Right lobe of liver (tissue), 6 donors: ENCODE measurements at regions not wholly inside any gene's neighbourhood (a gene's known extent, or its start where the extent isn't known, plus 50 kb on each side); places are given as distances from the start of the nearest gene placed in this dataset.
"Not testable (repeated sequence)": the region's sequence is repeated elsewhere in the genome, so short reads cannot be mapped to it uniquely, and the experiment has no call there.

Source experiments
- ATAC-seq, 4 donors: fragments of 200-7000 bp; cut with Tn5 transposase; one replicate each; pipeline ENCODE4 v1.9.1; 2020; ENCODE audit warnings: mild to moderate bottlenecking in 4 of 4, moderate library complexity in 4 of 4
- DNase-seq, 3 donors: peaks; one replicate each; pipeline ENCODE4 v3.0.0-alpha.2; 2020
- H3K27ac ChIP-seq, 3 donors: fragments of 200-600 bp; one replicate each; pipeline ENCODE4 v1.8.0; 2022
- H3K27me3 ChIP-seq, 2 donors: fragments of 200-600 bp; one replicate each; pipeline ENCODE4 v1.8.0; 2022
- H3K36me3 ChIP-seq, 4 donors: fragments of 200-600 bp; sonication (generic) in 1 of 4; one replicate each; pipeline versions ENCODE4 v1.5.1 to v1.8.0; 2017 to 2022; ENCODE audit warnings: control low read depth in 1 of 4
- H3K4me1 ChIP-seq, 4 donors: fragments of 200-600 bp; sonication (generic) in 1 of 4; one replicate each; pipeline versions ENCODE4 v1.5.1 to v1.8.0; 2017 to 2022; ENCODE audit warnings: control low read depth in 1 of 4
- H3K4me3 ChIP-seq, 3 donors: fragments of 200-600 bp; one replicate each; pipeline ENCODE4 v1.8.0; 2022
- H3K9me3 ChIP-seq, 4 donors: fragments of 200-600 bp; sonication (generic) in 1 of 4; one replicate each; pipeline versions ENCODE4 v1.5.1 to v1.8.0; 2017 to 2022; ENCODE audit warnings: control low read depth in 1 of 4
- POLR2A ChIP-seq: fragments of 450-650 bp; IDR thresholded peaks from one replicate; pipeline ENCODE4 v1.6.1; 2017; ENCODE audit warnings: antibody characterized with exemption, mild to moderate bottlenecking
- WGBS: methylation state at CpG from one replicate; pipeline ENCODE4 v1.1.6; 2018; ENCODE audit warnings: low coverage, low lambda C conversion rate; ENCODE audit not compliant: insufficient coverage; ENCODE audit errors: missing lambda C conversion rate; 5-methylcytosine and 5-hydroxymethylcytosine counted together
- intact Hi-C, 2 donors: fragments of 100-400 bp; cut with DNase I; formaldehyde crosslinking; loops; one replicate each; pipeline versions ENCODE4 v1.11.2 to v1.14.1; 2022
- TF ChIP-seq, protein P1 (sequence below), 4 donors: fragments of 200-600 bp in 3 of 4; fragments of 450-650 bp in 1 of 4; IDR thresholded peaks; one replicate each; pipeline versions ENCODE4 v1.5.1 to v1.8.0; 2016 to 2022; ENCODE audit warnings: antibody characterized with exemption in 4 of 4, mild to moderate bottlenecking in 2 of 4
- donor health status: DM: no; HTN: yes; CAD: no.
- donor health status: DM: no; HTN: no; CAD: no.
- donor health status: DM: no; HTN: no; CAD: no.
- donor health status: DM: no; HTN: yes; CAD: no.
- donor health status: DM: no; HTN: yes; CAD: no.

DNA sequence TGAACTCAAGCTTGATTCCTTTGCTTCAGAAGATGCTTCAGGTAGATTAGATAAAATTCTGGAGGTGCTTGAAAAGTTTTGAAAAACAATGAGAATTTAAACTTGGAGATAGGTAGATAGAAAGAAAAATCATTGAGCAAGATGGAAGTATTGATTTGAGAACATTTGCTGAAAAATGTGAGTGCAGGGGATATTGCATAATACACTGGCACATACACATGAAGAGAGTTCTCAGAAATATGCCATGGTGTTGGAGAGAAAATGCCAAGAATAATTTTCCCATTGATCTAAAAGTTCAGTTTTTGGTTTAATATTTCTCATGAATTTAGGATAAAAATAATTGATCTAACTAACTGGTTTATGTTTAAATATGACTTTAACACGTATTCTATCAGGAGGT is 107.2 kb upstream of the GBE1 start:
- ATAC-seq (peak in 3 of 4 donors; percentile 48 to 65 (median 53)), DNase-seq (no peak)
- intact Hi-C loops = no loop called here
- H3K4me1 ChIP-seq = peaks cover 0 to 39% (median 3%) of the 10 kb centered on the region in 4 donors
- H3K27ac ChIP-seq = peak overlapping the region in 2 of 3 donors; percentile 15 to 46
- no peak for TF ChIP-seq POLR2A
- TF ChIP-seq, protein P1, sequence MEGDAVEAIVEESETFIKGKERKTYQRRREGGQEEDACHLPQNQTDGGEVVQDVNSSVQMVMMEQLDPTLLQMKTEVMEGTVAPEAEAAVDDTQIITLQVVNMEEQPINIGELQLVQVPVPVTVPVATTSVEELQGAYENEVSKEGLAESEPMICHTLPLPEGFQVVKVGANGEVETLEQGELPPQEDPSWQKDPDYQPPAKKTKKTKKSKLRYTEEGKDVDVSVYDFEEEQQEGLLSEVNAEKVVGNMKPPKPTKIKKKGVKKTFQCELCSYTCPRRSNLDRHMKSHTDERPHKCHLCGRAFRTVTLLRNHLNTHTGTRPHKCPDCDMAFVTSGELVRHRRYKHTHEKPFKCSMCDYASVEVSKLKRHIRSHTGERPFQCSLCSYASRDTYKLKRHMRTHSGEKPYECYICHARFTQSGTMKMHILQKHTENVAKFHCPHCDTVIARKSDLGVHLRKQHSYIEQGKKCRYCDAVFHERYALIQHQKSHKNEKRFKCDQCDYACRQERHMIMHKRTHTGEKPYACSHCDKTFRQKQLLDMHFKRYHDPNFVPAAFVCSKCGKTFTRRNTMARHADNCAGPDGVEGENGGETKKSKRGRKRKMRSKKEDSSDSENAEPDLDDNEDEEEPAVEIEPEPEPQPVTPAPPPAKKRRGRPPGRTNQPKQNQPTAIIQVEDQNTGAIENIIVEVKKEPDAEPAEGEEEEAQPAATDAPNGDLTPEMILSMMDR (IDR thresholded peaks at IDR 0.05) = no peak
- H3K9me3 ChIP-seq = no peaks in the 10 kb centered on the region
- H3K36me3 ChIP-seq = no peaks in the 10 kb centered on the region
- no peak overlapping the region for H3K4me3 ChIP-seq
- whole genome bisulfite sequencing = 46% methylated on average over 1 of the region's 1 CpG
- no peaks in the 10 kb centered on the region for H3K27me3 ChIP-seq

DNA sequence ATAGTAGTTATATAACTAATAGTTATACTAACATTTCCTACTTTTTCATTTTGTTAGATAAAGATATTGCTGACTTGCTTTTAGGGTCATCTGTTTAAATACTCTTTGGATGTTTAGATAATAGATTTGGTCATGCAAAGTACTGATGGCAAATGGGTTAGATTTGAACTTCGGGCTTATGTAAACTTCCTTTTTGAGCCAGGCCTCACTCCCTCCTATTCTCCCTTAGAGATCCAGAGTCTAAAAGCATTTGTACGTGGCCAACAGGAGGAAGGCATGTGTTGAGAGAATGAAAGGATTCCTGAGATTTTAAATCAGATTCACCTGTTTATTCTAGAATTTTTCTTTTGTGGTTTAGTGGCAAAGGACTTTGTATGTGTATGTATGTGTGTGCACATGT is 106.4 kb upstream of the GBE1 start:
- H3K27ac ChIP-seq = peak overlapping the region in 1 of 3 donors; percentile 46
- H3K36me3 ChIP-seq = no peaks in the 10 kb centered on the region
- H3K4me1 ChIP-seq = peaks cover 0 to 39% (median 3%) of the 10 kb centered on the region in 4 donors
- H3K4me3 ChIP-seq = no peak overlapping the region
- TF ChIP-seq, protein P1 (IDR thresholded peaks at IDR 0.05) = no peak
- no peak for TF ChIP-seq POLR2A
- 20% methylated on average over 2 of the region's 2 CpGs for WGBS
- intact Hi-C loops = no loop called here
- no peaks in the 10 kb centered on the region for H3K9me3 ChIP-seq
- no peak for DNase-seq
- H3K27me3 ChIP-seq = no peaks in the 10 kb centered on the region
- peak; percentile 59 to 72 (median 64) for ATAC-seq

- H3K36me3 ChIP-seq, H3K9me3 ChIP-seq, H3K27ac ChIP-seq, H3K4me3 ChIP-seq, H3K27me3 ChIP-seq, DNase-seq, intact Hi-C loops: not testable (repeated sequence)
- H3K4me1 ChIP-seq = peaks cover 0 to 27% (median 3%) of the 10 kb centered on the region in 4 donors
- ATAC-seq = peak in 2 of 4 donors; percentile 5 to 9
- WGBS = 42% methylated on average over 4 of the region's 5 CpGs
Measured at GRCh38 chr3:81865164-81865563, 103.7 kb upstream of the GBE1 start.

DNA sequence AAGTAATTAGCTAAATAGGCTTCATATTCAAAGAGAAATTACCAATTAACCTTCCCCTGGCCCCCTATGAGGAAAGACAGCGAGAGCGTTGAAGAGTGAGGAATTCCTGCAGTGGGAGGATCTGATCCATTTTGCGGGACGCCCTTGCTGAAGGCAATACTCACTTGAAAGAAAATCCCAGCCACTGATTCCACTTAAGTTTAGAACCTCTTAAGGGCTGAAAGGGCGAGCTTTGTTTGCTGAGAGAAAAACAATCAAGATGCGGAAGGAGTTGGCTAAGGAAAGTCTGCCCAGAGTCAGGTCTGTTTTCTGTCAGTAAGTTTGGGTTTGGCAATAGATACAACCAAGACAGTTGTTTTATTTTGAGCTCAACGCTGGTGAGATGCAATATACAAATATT is 102.8 kb upstream of the GBE1 start:
- Histone ChIP-seq H3K36me3 (no peaks in the 10 kb centered on the region), H3K27me3 (no peaks in the 10 kb centered on the region), H3K4me3 (no peak overlapping the region), H3K9me3 (no peaks in the 10 kb centered on the region), H3K27ac (no peak overlapping the region), H3K4me1 (peaks cover 0 to 21% (median 0%) of the 10 kb centered on the region in 4 donors)
- TF ChIP-seq POLR2A = no peak
- TF ChIP-seq, protein P1 (IDR thresholded peaks at IDR 0.05) = no peak
- WGBS = 73% methylated on average over 7 of the region's 7 CpGs
- ATAC-seq = no peak
- intact Hi-C loops = no loop called here
- no peak for DNase-seq

- H3K4me1 ChIP-seq = peaks cover 0 to 16% (median 0%) of the 10 kb centered on the region in 4 donors
- WGBS = 68% methylated on average over 4 of the region's 4 CpGs
- intact Hi-C loops = no loop called here
- ATAC-seq (no peak), DNase-seq (no peak)
- no peak overlapping the region for H3K4me3 ChIP-seq
- no peaks in the 10 kb centered on the region for H3K36me3 ChIP-seq
- H3K27me3 ChIP-seq = no peaks in the 10 kb centered on the region
- no peaks in the 10 kb centered on the region for H3K9me3 ChIP-seq
- no peak for TF ChIP-seq POLR2A
- TF ChIP-seq, protein P1 (IDR thresholded peaks at IDR 0.05) = no peak
- H3K27ac ChIP-seq = no peak overlapping the region
Measured at GRCh38 chr3:81863756-81864155, 102.3 kb upstream of the GBE1 start.
